Activated naive CD4-positive, alpha-beta T cell treated with anti-CD3 and anti-CD28 coated beads, Interleukin-2, amount 10 ng/mL, durations not matched to agents 7 days and 5 days (primary cell): ENCODE measurements at regions not wholly inside any gene's neighbourhood (a gene's known extent, or its start where the extent isn't known, plus 50 kb on each side); places are given as distances from the start of the nearest gene placed in this dataset.

Experiments
- CTCF ChIA-PET: fragments of 350-600 bp; sonication (Branson Sonifier 250); formaldehyde crosslinking; loops from one replicate; lab custom pipeline; 2021; ENCODE audit warnings: antibody characterized with exemption; lab: Charles Lee
- DNase-seq: peaks from one replicate; pipeline ENCODE4 v3.0.0-alpha.2; 2020
- H3K27ac Mint-ChIP-seq: one replicate; pipeline ENCODE4 v1.8.0; 2021; ENCODE audit warnings: mild to moderate bottlenecking, moderate library complexity, mixed read lengths
- H3K27me3 Mint-ChIP-seq: one replicate; pipeline ENCODE4 v1.8.0; 2021; ENCODE audit warnings: mild to moderate bottlenecking, mixed read lengths
- H3K36me3 Mint-ChIP-seq: one replicate; pipeline ENCODE4 v1.8.0; 2021; ENCODE audit warnings: mixed read lengths
- H3K4me1 Mint-ChIP-seq: one replicate; pipeline ENCODE4 v1.8.0; 2021; ENCODE audit warnings: mixed read lengths
- H3K4me3 Mint-ChIP-seq: one replicate; pipeline ENCODE4 v1.8.0; 2021; ENCODE audit warnings: mild to moderate bottlenecking, moderate library complexity, mixed read lengths
- H3K9me3 Mint-ChIP-seq: one replicate; pipeline ENCODE4 v1.8.0; 2021; ENCODE audit warnings: mixed read lengths

GRCh38 chr20:7094438-7094997, 327.0 kb downstream of the BMP2 start:
- Mint-ChIP-seq H3K27ac (no peak overlapping the region), H3K9me3 (no peaks in the 10 kb centered on the region), H3K36me3 (no peaks in the 10 kb centered on the region), H3K27me3 (no peaks in the 10 kb centered on the region), H3K4me1 (no peaks in the 10 kb centered on the region), H3K4me3 (no peak overlapping the region)
- CTCF ChIA-PET: interaction anchor here (0.7 kb wide), 1 partner anchor 265 kb away, joined by 3 read pairs; no protein-coding TSS in a partner anchor
- no peak for DNase-seq

GRCh38 chr20:7106910-7107309, 339.4 kb downstream of the BMP2 start:
- Mint-ChIP-seq H3K27ac (no peak overlapping the region), H3K4me1 (no peaks in the 10 kb centered on the region), H3K4me3 (no peak overlapping the region)

GRCh38 chr20:7108929-7109328, 341.4 kb downstream of the BMP2 start:
- Mint-ChIP-seq H3K27ac (no peak overlapping the region), H3K4me1 (no peaks in the 10 kb centered on the region), H3K27me3 (no peaks in the 10 kb centered on the region), H3K36me3 (no peaks in the 10 kb centered on the region), H3K9me3 (peaks cover 5% of the 10 kb centered on the region), H3K4me3 (no peak overlapping the region)
- DNase-seq: no peak
- CTCF ChIA-PET: no interaction called here

More at GRCh38 chr20:7106910-7107309, 339.4 kb downstream of the BMP2 start:
- Mint-ChIP-seq H3K9me3 (peaks cover 3% of the 10 kb centered on the region), H3K27me3 (no peaks in the 10 kb centered on the region), H3K36me3 (no peaks in the 10 kb centered on the region)
- no peak for DNase-seq
- CTCF ChIA-PET: no interaction called here

- Mint-ChIP-seq H3K27me3 (no peaks in the 10 kb centered on the region), H3K27ac (no peak overlapping the region), H3K4me3 (no peak overlapping the region), H3K36me3 (no peaks in the 10 kb centered on the region), H3K4me1 (no peaks in the 10 kb centered on the region), H3K9me3 (peaks cover 5% of the 10 kb centered on the region)
- CTCF ChIA-PET: interaction anchor here (1.5 kb wide), 1 partner anchor 9 kb away, joined by 5 read pairs; no protein-coding TSS in a partner anchor
- no peak for DNase-seq
These were observed 346.3 kb downstream of the BMP2 start for GRCh38 chr20:7113577-7114466.

- Mint-ChIP-seq H3K36me3 (no peaks in the 10 kb centered on the region), H3K9me3 (peaks cover 5% of the 10 kb centered on the region), H3K27me3 (no peaks in the 10 kb centered on the region), H3K4me1 (no peaks in the 10 kb centered on the region), H3K4me3 (no peak overlapping the region), H3K27ac (no peak overlapping the region)
- no peak for DNase-seq
- CTCF ChIA-PET: interaction anchor here (0.7 to 1.4 kb wide), 2 partner anchors 9 to 11 kb away, joined by 3 to 5 read pairs; no protein-coding TSS in a partner anchor
These were observed 356.0 kb downstream of the BMP2 start for GRCh38 chr20:7123457-7123856.

GRCh38 chr20:7124120-7124519, 356.6 kb downstream of the BMP2 start:
- Mint-ChIP-seq H3K36me3 (no peaks in the 10 kb centered on the region), H3K27me3 (no peaks in the 10 kb centered on the region), H3K27ac (no peak overlapping the region), H3K4me1 (no peaks in the 10 kb centered on the region), H3K4me3 (no peak overlapping the region), H3K9me3 (peaks cover 5% of the 10 kb centered on the region)
- CTCF ChIA-PET: no interaction called here
- DNase-seq: no peak

GRCh38 chr20:7136886-7137285, 369.4 kb downstream of the BMP2 start:
- Mint-ChIP-seq H3K4me1 (no peaks in the 10 kb centered on the region), H3K36me3 (no peaks in the 10 kb centered on the region), H3K27ac (no peak overlapping the region), H3K9me3 (peaks cover 1% of the 10 kb centered on the region), H3K27me3 (no peaks in the 10 kb centered on the region), H3K4me3 (no peak overlapping the region)
- CTCF ChIA-PET: no interaction called here
- DNase-seq: no peak

- Mint-ChIP-seq H3K27me3 (no peaks in the 10 kb centered on the region), H3K4me1 (no peaks in the 10 kb centered on the region), H3K36me3 (no peaks in the 10 kb centered on the region), H3K9me3 (peaks cover 1% of the 10 kb centered on the region), H3K4me3 (no peak overlapping the region), H3K27ac (no peak overlapping the region)
- no peak for DNase-seq
- CTCF ChIA-PET: no interaction called here
These were observed 370.1 kb downstream of the BMP2 start for GRCh38 chr20:7137395-7138151.

GRCh38 chr20:7144464-7144863, 377.0 kb downstream of the BMP2 start:
- CTCF ChIA-PET: no interaction called here
- no peaks in the 10 kb centered on the region for H3K4me1 Mint-ChIP-seq

GRCh38 chr20:7146552-7147219, 379.2 kb downstream of the BMP2 start:
- Mint-ChIP-seq H3K4me3 (no peak overlapping the region), H3K9me3 (peaks cover 6% of the 10 kb centered on the region), H3K4me1 (no peaks in the 10 kb centered on the region), H3K27me3 (no peaks in the 10 kb centered on the region), H3K36me3 (no peaks in the 10 kb centered on the region), H3K27ac (no peak overlapping the region)
- no peak for DNase-seq
- CTCF ChIA-PET: no interaction called here

More at GRCh38 chr20:7144464-7144863, 377.0 kb downstream of the BMP2 start:
- no peak overlapping the region for H3K4me3 Mint-ChIP-seq
- H3K27ac Mint-ChIP-seq: no peak overlapping the region
- no peaks in the 10 kb centered on the region for H3K36me3 Mint-ChIP-seq
- peaks cover 8% of the 10 kb centered on the region for H3K9me3 Mint-ChIP-seq
- DNase-seq: no peak
- H3K27me3 Mint-ChIP-seq: no peaks in the 10 kb centered on the region

- CTCF ChIA-PET: no interaction called here
- Mint-ChIP-seq H3K4me3 (no peak overlapping the region), H3K36me3 (no peaks in the 10 kb centered on the region), H3K27ac (no peak overlapping the region), H3K9me3 (peaks cover 6% of the 10 kb centered on the region), H3K27me3 (no peaks in the 10 kb centered on the region), H3K4me1 (no peaks in the 10 kb centered on the region)
- DNase-seq: no peak
These were observed 379.7 kb downstream of the BMP2 start for GRCh38 chr20:7147220-7147601.

GRCh38 chr20:7151676-7152470, 384.4 kb downstream of the BMP2 start:
- Mint-ChIP-seq H3K27me3 (no peaks in the 10 kb centered on the region), H3K4me3 (no peak overlapping the region), H3K27ac (no peak overlapping the region), H3K36me3 (no peaks in the 10 kb centered on the region), H3K4me1 (no peaks in the 10 kb centered on the region), H3K9me3 (peaks cover 10% of the 10 kb centered on the region)
- CTCF ChIA-PET: no interaction called here
- no peak for DNase-seq

- Mint-ChIP-seq H3K9me3 (peaks cover 6% of the 10 kb centered on the region), H3K27ac (no peak overlapping the region), H3K4me1 (no peaks in the 10 kb centered on the region), H3K36me3 (no peaks in the 10 kb centered on the region), H3K4me3 (no peak overlapping the region), H3K27me3 (no peaks in the 10 kb centered on the region)
- CTCF ChIA-PET: no interaction called here
- no peak for DNase-seq
These were observed 387.8 kb downstream of the BMP2 start for GRCh38 chr20:7155282-7155681.
